ENCODE measurements at regions not wholly inside any gene's neighbourhood (a gene's known extent, or its start where the extent isn't known, plus 50 kb on each side); places are given as distances from the start of the nearest gene placed in this dataset.
A peak's percentile ranks its signal among the peaks of the same experiment; 100 is the strongest.

DNA sequence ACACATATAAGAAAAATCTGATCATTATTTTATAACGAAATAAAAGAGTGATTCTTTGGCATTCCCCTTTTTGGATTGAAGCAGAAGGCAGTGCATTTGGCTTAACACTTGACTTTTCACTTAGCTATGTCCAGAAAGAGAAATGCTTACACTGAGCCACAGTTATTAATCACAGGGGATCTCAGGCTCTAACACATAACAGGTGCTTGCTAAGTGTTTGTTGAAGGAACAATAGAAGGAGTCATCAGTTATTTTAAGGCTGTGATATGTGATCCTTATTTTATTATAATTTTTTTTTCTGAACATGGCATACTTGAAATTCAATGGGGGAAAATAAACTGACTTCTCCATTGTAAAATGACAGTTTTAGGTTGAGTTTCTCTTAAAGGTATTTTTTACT, 209.5 kb downstream of the UBE2E3 start:
- no peak for DNase-seq (ENCODE audit: low spot score)

DNA sequence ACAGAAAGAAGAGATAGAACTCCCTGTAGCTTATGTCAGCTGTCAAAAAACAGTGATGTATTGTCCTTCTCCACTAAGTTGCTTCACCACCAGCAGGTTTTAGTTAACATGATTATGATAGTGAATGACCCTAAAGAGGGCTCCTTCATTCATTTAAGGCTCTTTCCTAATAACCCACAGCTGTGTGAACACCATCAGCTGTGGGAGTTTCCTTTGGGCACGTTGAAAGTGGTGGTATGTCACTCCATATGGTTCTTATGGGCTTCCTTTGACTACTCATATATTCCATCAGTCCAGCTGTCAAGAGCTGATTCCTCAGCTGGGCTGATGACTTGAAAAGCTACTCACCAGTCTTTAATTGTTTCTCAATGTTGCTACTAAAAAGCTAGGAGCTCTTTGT, 210.3 kb downstream of the UBE2E3 start:
- peak; percentile 13 for DNase-seq (ENCODE audit: low spot score)

DNA sequence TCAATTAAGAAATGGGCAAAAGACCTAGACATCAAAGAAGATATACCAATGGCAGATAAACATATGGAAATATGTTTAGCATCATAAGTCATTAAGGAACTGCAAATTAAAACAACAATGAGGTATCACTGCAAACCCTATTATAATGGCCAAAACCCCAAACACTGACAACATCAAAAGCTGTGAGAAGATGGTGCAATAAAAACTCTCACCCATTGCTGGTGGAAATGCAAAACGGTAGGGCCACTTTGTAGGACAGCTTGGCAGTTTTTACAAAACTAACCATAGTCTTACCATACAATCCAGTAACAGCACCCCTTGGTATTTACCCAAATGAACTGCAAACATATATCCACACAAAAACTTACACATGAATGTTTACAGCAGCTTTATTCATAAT, 213.1 kb downstream of the UBE2E3 start:
- DNase-seq (ENCODE audit: low spot score) = no peak

DNA sequence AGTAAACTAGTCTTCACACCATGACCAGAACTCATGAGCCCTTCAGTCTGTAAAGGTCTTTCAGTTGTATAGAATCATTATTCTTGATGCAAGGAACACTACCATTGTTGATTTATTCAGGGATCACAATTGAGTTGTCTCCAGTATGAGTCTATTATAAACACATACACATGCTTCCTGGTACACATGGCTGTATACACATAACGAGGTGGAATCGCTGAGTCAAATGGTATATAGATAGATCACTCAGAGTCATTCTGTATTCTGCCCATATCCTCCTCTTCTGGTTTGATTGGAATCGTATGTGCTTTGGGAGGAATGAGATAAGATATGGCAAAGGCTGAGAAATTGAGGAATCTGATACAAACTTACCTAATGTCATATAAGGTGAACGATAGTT, 216.0 kb downstream of the UBE2E3 start:
- no peak for DNase-seq (ENCODE audit: low spot score)

DNA sequence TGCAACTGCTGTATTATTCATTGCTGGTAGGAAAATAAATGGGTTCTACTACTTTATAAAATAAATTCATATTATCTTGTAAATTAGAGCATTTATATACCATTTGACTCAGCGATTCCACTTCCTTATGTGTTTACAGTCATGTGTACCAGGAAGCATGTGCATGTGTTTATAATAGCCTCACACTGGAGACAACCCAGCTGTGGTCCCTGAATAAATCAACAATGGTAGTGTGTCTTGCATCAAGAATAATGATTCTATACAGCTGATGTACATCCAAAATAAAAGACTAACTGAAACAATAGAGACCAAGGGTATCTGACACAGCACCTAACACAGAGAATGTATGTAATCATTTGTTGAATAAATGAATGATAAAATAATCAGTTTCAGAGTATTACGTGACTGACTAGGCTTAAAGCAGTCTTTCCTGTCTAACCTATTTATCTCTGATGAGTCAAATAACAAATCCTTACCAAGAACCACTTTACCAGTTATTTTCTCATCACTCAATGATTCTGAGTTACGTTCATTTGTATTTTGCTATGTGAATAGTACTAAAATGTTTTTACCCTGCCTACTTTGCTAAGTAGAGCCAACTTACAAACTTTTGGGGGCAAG, 216.8 kb downstream of the UBE2E3 start:
- DNase-seq (ENCODE audit: low spot score) = no peak

DNA sequence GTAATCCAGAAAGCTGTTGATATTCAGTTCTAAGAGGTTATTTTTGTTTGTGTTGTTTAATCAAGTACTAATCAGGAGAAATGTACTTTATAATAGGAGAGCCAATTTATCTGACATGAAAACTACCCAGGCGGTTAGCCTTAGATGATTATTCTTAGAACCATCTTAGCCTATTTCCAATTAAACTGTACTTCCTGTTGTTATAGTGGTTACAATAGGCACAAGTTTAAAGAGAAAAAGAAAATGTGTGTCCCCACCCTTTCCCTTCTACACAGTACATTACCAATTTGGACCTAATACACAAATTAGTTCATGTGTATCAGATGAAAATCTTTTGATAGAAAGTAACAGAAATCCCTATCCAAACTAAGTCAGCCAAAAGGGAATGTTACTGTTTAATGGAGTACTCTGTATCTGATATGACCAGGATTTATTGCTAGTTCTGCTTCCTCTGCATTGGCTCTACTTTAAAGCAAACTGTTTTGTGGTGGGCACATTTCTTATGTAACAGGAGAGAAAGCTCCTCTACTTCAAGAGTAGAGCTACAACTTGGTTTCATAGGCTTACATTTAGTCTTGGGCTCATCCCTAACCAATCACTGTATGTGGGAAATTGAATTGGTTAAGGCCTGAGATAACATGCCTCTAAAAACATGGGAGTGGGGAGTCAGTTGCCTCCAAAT, 217.9 kb downstream of the UBE2E3 start:
- no peak for DNase-seq (ENCODE audit: low spot score)

DNA sequence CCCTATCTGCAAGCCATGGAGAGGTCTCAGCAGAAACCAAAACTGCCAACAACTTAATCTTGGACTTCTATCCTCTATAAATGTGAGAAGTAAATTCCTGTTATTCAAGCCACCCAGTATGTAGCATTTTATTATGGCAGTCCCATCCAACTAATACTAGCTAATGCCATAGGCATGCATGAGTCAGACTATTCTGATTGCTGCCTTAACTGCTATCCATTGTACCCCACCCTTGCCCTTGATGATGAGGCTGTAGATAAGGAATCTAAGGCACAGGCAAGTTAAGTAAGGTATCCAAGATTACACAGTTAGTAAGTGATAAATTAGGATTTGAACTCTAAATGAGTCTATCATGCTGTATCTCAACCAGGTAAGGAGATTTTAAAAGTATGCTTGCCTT, 223.0 kb downstream of the UBE2E3 start:
- peak; percentile 67 for DNase-seq (ENCODE audit: low spot score)

DNA sequence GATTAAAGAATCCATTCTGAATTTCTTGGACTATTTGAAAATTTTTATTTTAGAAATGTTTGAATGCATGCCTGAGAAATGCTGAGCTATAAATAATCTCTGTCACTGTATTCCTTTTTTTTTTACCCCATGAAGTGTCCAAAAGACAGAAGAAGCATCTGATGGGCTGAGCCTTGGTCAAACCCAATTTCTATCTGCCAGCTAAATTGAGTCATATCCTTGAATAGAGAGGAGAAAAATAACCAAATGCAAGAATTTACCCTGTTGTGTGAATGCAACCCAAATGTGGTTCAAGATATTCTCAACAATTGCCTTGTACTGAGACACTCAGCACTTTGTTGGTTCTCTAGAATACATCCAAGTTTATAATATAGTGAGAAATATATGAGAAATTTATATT, 223.5 kb downstream of the UBE2E3 start:
- peak; percentile 58 for DNase-seq (ENCODE audit: low spot score)

DNA sequence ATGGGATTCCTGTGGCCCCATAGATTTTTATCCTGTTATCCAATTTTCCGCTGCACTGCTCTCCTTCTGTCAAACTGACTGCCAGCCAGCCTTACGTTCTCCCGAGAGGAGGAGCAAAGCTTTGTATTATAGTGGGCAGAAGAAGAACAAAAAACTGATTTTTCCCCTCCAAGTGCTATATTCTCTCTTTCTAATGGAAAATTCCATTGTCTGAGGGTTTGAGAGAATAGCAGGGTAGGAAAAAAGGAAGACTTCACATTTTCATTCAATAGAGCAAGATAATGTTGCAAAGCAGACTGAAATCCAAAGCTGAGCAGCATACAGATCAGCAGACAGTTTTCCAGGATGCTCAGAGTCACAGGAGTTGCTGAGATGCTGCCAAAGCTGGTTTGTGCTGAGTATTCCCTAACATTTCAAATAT, 238.0 kb downstream of the UBE2E3 start:
- no peak for DNase-seq (ENCODE audit: low spot score)

DNA sequence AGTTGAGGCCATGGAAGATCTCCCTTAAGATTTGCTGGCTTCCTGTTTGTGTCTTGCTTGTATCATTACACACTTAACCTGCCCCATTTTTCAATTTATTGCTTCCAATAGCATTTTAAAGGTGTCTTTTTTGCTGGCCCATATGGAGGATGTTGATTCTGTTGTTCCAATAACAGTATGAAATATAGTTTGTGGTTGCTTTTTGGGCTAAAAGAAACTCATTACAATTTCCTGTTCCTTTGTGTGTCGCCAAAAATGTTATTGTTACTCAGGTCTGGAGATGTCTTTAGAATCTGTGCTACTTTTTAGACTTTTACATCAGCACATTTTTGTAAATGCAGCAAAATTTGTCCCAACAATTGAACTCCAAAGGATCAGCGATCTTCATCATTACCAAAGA, 234.0 kb upstream of the ITGA4 start:
- no peak for DNase-seq (ENCODE audit: low spot score)

DNA sequence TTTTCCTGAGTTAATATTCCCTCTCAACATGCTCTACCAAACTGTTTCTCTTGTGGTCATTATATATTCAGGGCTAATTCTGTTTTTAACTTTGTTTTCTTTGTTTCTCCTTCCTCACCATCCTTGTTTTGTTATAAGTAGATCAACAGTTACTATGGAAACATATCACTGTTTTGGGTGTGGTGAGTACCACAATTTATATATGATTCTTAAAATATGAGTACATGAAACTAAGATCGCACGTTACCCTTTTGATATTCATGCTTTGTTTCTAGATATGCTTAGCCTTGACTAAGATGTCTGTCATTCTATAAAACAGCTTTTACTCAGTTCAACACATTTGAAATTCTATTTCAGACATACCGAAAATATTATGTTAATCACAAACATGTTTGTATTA, 232.3 kb upstream of the ITGA4 start:
- DNase-seq (ENCODE audit: low spot score) = no peak

DNA sequence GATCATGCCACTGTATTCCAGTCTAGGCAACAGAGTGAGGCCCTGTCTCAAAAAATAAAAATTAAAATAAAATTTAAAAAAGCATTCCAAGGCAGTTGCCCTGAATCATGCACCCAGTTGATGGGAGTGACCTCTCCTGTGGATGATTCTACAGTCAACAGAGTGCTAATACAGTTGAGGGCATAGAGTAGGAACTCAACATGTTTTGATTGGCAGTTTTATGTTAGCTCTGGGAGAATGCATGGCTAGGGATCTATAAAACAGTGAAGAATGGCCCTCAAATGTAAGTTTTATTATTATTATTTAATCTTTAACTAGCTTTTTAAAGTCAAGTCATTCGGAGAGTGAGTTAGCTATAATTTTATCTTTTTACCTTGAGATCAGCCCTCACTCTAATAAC, 228.5 kb upstream of the ITGA4 start:
- DNase-seq (ENCODE audit: low spot score) = no peak

DNA sequence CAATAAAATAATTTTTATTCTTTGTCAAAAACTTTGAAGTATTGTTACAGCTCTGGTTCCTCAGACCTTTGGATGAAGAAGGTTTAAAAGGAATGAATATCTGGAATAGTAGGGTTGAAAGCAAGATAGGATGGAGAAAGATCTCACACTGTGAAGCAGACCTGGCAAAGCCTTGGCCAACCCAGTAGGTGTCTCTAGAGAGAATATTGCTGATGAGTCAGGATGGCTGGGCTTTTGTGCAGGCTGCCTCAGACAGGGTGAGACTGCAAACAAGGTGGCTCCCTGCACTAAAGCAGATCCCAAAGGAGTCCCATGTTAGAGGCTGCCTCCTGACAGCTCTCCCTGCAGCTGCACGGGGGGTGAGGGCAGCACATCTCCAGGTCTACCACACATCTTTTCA, 226.0 kb upstream of the ITGA4 start:
- no peak for DNase-seq (ENCODE audit: low spot score)

DNA sequence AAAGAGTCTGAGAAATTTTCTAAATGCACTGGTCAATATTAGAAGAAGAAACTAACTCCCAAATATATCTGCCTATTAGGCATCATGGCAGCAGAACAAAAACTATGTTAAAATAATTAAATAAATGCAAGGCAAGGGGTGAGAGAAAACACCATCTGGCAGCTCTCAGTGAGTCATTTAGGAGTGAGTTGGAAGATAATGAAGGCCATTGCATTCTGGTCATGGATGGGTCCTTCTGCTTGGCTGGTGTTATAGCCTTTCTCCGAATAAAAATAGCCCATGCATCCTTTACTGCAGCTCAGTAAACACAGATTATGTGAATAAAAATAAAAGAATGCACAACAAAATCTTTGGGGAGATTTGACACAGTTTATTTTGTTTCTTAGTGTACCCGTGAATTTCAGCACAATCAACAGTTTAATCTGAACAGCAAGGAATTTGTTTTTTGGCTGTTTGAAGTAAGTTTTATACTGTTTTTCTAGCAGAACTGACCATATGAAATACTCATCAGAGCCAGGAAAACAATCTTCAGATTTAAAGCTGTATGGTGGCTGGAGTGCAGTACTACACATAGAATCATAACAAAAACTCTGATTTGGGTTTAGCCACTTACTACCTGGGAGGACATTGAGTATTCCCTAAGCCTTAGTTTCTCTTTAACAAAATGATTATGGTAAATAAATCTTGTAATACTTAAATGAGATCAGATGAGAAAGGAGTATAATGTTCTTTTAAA, 225.1 kb upstream of the ITGA4 start:
- peak; percentile 16 for DNase-seq (ENCODE audit: low spot score)

DNA sequence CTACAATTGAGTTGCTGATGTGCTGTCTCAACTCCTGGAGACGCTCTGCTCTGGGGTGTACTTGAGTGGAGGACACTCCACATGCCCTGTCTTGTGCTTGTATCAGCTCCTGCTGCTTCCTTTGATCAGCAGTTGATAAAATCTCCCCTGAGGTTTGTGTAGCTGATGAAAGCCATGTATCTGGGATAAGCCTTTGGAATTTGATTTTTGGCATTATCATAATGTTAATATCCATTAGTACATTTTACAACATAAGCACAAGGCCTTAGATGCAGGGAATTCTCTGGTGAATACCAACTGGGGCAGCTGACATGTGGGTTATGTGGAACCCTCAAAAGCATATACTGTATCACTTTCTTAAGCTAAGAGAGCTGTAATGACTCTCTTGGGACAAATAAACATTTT, 222.7 kb upstream of the ITGA4 start:
- DNase-seq (ENCODE audit: low spot score) = no peak

DNA sequence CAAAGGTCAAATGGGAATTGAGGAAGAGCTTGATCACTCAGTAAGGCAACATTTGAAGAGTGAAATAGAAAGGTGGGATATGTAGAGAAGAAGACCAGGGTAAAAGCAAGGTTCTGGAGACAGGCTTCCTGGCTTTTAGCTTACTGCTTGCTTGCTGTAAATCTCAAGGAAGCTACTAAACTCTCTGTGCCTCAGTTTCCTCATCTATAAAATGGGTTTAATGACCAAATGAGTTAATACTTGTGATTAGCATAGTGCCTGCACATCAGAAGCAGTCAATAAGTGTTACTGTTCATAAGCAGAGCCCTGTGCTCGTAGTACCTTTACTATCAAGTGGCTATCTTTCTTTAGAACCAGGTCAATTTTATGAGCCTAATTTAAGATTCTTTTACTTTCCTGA, 222.2 kb upstream of the ITGA4 start:
- no peak for DNase-seq (ENCODE audit: low spot score)

DNA sequence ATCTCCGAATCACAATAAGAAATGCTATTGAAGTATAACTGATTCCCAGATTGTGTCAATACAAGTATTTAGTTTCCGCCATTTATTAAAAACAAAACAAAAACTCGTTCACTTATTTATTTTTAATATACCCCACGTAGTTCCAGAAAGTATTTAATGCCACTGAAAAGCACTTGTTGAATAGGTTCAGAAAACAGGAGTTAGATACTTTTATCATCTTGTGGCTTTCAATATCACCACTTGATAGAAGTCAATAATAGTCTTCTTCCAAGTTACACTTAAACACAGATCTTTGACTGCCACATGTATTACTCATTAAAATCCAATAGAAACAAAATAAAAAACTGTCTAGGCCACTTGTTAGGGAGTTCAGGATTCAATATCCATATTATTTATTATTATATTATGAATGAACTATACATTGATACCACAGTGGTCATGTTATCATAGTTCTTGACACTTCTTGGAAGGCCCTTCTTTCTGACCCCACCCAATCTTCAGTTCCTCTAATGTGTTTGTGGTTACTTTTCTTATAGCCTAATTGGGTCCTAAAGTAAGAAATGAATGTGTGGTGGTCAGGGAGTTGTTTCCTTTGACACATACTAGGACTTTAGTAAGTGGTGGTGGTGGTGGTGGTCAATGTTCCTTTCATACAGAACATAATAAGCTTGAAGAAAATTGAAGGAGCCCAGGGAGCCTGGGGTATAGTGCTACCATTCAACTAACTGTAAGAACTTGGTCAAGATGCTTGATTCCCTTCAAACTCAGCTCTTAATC, 221.3 kb upstream of the ITGA4 start:
- DNase-seq (ENCODE audit: low spot score) = no peak

DNA sequence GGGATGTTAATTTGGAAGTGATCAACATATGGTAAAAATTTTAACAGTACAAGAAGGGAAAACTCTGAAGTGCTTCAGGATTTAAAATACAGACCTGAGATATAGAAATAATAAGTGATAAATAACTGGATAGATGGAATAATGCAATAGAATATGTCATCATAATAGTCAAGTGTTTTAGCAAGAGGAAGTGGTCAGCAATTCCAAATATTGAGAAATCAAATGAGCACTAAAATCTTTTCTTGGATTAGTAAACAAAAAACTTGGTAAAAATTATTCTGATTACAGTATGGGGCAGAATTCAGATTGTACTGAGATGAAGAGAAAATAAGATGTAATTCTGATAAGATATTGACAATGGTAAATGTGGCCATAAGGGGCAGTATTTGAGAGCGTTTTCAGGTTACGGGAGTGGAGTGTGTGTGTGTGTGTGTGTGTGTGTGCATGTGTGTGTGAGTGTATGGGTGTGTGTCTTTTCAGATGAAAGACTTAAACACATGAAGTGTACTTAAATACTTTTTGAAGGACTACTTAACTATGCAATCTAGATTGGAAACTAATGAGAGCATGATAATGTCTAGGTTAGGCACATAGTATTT, 217.9 kb upstream of the ITGA4 start:
- DNase-seq (ENCODE audit: low spot score) = peak; percentile 6

DNA sequence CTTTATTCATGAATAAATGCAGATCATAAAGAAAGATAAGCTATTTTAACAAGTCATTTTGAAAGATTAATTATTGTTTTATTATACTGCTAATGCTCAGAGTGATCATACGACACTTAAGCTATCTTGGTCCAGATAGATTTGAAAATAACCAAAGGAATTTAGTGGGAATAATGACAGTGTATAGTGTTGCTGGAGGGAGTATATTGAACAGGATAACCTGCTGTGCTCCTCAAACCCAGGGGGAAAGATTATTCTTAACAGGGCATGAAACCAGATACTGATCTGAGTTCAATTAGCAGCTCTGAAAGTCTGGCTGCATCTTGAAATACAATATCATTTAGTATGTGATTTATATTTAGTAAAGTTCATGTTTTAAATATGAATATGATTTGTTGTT, 216.3 kb upstream of the ITGA4 start:
- no peak for DNase-seq (ENCODE audit: low spot score)

DNA sequence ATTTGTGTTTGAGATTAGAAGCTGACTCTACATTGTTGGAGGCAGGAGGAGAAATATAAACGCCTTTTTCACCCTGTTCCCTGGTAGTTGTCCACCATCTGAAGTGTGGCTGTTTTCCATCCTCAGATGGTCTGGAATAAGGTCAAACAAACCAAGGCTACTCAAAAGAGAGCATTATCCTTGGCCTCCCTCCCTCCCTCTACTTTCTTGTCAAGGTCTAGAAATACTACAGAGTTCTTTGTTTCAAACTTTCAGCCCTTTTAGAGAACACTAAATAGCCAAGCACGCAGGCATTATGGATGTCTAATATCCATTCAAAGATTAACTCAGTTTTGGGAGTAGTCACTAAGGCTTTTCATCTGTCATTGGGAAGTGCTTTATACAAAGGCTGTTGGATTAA, 215.8 kb upstream of the ITGA4 start:
- no peak for DNase-seq (ENCODE audit: low spot score)

DNA sequence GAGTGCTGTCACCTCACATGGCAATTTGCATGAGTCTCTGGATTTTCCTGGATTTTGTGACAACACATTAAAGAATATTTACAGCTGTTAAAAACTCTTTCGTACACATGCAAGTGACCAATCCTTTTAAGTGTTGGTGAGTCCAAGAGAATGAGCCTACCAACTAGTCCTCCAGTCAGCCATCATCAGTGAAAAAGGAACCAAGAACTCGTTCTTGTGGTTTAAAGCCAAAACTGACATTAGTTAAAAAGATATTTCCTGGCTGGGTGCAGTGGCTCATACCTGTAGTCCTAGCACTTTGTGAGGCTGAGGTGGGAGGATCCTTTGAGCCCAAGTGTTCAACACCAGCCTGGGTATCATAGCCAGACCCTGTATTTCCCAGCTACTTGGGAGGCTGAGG, 215.4 kb upstream of the ITGA4 start:
- DNase-seq (ENCODE audit: low spot score) = no peak

DNA sequence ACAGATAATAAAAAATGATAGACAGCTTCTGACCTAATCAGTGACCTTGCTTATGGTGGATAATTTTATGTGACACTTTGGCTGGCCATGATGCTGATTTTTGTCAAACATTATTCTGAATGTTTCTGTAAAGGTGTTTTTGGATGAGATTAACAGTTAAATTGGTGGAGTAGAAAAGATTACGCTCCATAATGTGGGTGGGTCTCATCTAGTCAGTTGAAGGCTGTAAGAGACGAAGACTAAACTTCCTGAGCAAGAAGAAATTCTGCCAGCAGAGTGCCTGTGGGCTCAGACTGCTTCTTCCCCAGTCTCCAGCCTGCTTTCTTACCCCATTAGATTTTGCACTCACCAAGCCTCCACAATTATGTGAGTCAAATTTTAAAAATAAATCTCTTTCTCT, 214.9 kb upstream of the ITGA4 start:
- DNase-seq (ENCODE audit: low spot score) = no peak

Data from GM03348 (cell line).